Activated B cell treated with CpG ODN at 0.5 μM for 24 hours (primary cell): ENCODE measurements at regions not wholly inside any gene's neighbourhood (a gene's known extent, or its start where the extent isn't known, plus 50 kb on each side); places are given as distances from the start of the nearest gene placed in this dataset.
"Not testable (repeated sequence)": the region's sequence is repeated elsewhere in the genome, so short reads cannot be mapped to it uniquely, and the experiment has no call there.

ENCODE experiments used
- ATAC-seq: fragments of 200-7000 bp; cut with Tn5 transposase; one replicate; pipeline ENCODE4 v1.10.0; 2021; ENCODE audit warnings: low read depth, mild to moderate bottlenecking, moderate library complexity
- CTCF ChIA-PET: fragments of 350-600 bp; sonication (Branson Sonifier 250); formaldehyde crosslinking; loops from one replicate; lab custom pipeline; 2021; ENCODE audit warnings: antibody characterized with exemption; lab: Charles Lee
- POLR2A ChIA-PET: fragments of 350-600 bp; sonication (Branson Sonifier 250); formaldehyde crosslinking; loops from one replicate; lab custom pipeline; 2021; ENCODE audit warnings: antibody characterized with exemption; lab: Charles Lee
- DNase-seq: peaks from one replicate; pipeline ENCODE4 v3.0.0; 2022
- H3K27ac Mint-ChIP-seq: one replicate; pipeline ENCODE4 v1.8.0; 2020; ENCODE audit warnings: mixed read lengths
- H3K27me3 Mint-ChIP-seq: one replicate; pipeline ENCODE4 v1.8.0; 2021; ENCODE audit warnings: mixed read lengths
- H3K36me3 Mint-ChIP-seq: one replicate; pipeline ENCODE4 v1.8.0; 2021; ENCODE audit warnings: low read depth, mixed read lengths
- H3K4me1 Mint-ChIP-seq: one replicate; pipeline ENCODE4 v1.8.0; 2021; ENCODE audit warnings: mixed read lengths
- H3K4me3 Mint-ChIP-seq: one replicate; pipeline ENCODE4 v1.8.0; 2020; ENCODE audit warnings: mild to moderate bottlenecking, mixed read lengths
- H3K9me3 Mint-ChIP-seq: one replicate; pipeline ENCODE4 v1.8.0; 2020; ENCODE audit warnings: mixed read lengths
- intact Hi-C: fragments of 100-400 bp; cut with micrococcal nuclease; formaldehyde crosslinking; loops from one replicate; pipeline ENCODE4 v1.15.1; 2024
- TF ChIP-seq, protein P1 (sequence below): fragments of 200-600 bp; IDR thresholded peaks from one replicate; pipeline ENCODE4 v1.8.0; 2022; ENCODE audit warnings: antibody characterized with exemption, mild to moderate bottlenecking

DNA sequence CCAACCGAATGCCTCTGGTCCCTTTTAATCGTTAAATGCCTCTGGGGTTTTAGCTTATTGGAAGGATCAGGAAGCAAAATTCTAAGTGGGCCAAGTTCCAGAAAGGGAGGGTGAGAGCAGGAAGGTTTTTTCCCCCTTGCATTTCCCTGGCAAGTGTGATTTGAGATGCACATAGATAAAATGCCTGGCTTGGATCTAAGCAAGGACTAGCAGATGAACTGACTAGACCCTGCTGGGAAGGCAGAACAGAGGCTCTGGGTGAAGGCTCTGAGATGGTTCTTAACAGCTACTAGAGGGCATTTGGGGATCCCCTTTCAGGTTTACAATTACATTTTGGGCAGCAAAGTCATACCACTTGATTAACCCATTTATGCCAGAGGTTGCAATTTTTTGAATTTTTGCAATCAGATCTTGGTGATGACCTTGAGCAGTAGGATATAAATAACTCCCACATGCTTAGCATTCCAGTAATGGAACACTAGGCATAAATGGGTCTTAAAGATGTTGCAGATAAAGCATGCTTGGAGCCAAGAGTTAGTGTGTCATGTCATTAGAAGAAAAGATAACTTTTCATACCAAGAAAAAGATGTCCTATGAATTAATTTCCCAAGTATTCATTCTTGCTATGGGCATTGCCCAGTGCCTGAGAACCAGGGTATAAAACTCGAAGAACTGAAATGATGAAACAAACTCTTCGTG is 205.9 kb downstream of the SEC23IP start:
- Mint-ChIP-seq H3K36me3 (no peaks in the 10 kb centered on the region), H3K27ac (no peak overlapping the region), H3K9me3 (peaks cover 2% of the 10 kb centered on the region), H3K4me3 (no peak overlapping the region), H3K27me3 (peaks cover 3% of the 10 kb centered on the region), H3K4me1 (no peaks in the 10 kb centered on the region)
- CTCF ChIA-PET = no interaction called here
- ATAC-seq (no peak), DNase-seq (no peak)
- TF ChIP-seq, protein P1, sequence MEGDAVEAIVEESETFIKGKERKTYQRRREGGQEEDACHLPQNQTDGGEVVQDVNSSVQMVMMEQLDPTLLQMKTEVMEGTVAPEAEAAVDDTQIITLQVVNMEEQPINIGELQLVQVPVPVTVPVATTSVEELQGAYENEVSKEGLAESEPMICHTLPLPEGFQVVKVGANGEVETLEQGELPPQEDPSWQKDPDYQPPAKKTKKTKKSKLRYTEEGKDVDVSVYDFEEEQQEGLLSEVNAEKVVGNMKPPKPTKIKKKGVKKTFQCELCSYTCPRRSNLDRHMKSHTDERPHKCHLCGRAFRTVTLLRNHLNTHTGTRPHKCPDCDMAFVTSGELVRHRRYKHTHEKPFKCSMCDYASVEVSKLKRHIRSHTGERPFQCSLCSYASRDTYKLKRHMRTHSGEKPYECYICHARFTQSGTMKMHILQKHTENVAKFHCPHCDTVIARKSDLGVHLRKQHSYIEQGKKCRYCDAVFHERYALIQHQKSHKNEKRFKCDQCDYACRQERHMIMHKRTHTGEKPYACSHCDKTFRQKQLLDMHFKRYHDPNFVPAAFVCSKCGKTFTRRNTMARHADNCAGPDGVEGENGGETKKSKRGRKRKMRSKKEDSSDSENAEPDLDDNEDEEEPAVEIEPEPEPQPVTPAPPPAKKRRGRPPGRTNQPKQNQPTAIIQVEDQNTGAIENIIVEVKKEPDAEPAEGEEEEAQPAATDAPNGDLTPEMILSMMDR = no peak
- intact Hi-C loops = no loop called here
- POLR2A ChIA-PET = no interaction called here

DNA sequence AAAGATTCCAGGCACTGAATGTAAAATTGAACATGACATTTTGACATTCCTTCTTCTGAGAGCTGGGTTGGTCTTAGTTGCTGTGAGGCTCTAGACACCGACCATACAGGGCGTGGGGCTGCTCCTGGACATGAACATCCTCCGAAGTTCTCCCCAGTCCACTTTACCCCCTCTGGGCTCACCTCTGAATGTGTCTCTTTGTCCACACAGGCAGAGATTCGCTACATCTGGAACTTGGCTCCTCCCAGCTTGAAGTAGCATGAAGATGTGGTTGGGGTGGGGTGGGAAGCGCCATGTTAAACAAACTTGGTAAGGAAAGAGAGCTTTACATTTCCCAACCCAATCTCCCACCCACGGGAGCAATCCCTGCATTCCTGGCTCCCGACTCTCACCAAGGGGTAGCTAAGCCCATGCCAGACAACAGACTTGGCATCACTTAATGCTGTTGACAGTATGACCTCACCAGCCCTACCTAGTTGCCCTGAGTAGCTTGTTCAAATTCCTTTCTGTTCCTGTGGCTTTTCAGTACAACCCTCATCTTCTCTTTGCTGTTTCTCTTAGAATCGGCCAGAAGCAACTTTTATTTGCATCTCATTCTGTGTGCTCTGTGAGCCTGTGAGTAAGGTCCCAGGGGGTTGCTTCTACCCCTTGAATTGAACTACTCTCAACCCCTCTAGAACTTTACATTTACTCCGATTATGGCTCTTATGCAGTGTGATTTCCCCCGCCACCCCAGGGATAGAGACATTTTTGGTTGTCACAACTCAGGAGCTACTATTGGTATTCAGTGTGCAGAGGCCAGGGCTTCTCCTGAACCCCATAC is 211.4 kb downstream of the SEC23IP start:
- Mint-ChIP-seq H3K36me3 (no peaks in the 10 kb centered on the region), H3K27ac (no peak overlapping the region), H3K4me3 (no peak overlapping the region), H3K4me1 (no peaks in the 10 kb centered on the region), H3K27me3 (peaks cover 2% of the 10 kb centered on the region), H3K9me3 (no peaks in the 10 kb centered on the region)
- DNase-seq (no peak), ATAC-seq (no peak)
- intact Hi-C loops = no loop called here
- ChIA-PET POLR2A (no interaction called here), CTCF (no interaction called here)
- TF ChIP-seq, protein P1 = no peak

DNA sequence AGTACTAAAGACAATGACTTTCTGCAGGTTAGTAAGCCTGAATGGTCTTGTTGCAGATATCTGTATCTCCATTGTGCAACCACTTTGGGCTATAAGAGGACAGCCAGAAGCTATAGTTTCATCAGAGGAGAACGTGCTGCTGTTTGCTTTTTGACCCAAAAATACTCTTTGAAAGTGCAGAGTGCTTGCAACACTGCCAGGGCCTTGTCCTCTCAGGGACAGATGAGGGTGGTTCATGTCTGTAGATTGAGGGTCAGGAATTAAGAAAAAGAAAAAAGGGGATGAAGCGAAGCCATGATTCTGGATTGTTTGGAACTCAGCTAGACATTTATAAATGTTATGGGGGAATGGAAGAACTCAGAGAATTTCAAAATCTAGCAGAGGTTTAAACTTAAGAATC is 212.5 kb downstream of the SEC23IP start:
- ChIA-PET CTCF (no interaction called here), POLR2A (no interaction called here)
- no peak for DNase-seq
- no peak overlapping the region for H3K4me3 Mint-ChIP-seq
- no peaks in the 10 kb centered on the region for H3K9me3 Mint-ChIP-seq
- intact Hi-C loops = no loop called here
- no peak for ATAC-seq
- TF ChIP-seq, protein P1 = no peak
- H3K27ac Mint-ChIP-seq = no peak overlapping the region
- H3K4me1 Mint-ChIP-seq = no peaks in the 10 kb centered on the region
- peaks cover 2% of the 10 kb centered on the region for H3K27me3 Mint-ChIP-seq
- H3K36me3 Mint-ChIP-seq = no peaks in the 10 kb centered on the region

DNA sequence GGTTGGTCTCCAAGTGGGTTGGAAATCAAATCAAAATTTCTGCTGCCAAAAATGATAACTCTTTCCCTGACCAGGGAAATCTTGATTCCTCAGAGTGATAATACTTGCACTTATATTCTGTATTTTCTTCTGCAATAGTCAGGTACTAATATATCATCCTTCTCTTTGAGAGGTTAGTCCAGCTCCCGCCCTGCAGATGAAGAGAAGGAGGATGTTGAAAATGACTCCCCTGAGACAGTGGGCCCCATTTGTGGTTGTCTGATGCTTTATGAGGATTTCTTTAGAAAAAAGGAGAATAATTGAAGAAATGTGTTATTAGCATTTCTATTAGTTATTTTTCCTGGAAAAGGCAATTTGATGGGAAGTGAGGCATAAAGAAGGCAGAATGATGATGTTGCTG is 213.0 kb downstream of the SEC23IP start:
- DNase-seq (no peak), ATAC-seq (no peak)
- CTCF ChIA-PET = no interaction called here
- Mint-ChIP-seq H3K27me3 (peaks cover 2% of the 10 kb centered on the region), H3K27ac (no peak overlapping the region), H3K4me1 (no peaks in the 10 kb centered on the region), H3K9me3 (peaks cover 2% of the 10 kb centered on the region), H3K4me3 (no peak overlapping the region), H3K36me3 (no peaks in the 10 kb centered on the region)
- TF ChIP-seq, protein P1 = no peak
- intact Hi-C loops = no loop called here
- POLR2A ChIA-PET = no interaction called here

DNA sequence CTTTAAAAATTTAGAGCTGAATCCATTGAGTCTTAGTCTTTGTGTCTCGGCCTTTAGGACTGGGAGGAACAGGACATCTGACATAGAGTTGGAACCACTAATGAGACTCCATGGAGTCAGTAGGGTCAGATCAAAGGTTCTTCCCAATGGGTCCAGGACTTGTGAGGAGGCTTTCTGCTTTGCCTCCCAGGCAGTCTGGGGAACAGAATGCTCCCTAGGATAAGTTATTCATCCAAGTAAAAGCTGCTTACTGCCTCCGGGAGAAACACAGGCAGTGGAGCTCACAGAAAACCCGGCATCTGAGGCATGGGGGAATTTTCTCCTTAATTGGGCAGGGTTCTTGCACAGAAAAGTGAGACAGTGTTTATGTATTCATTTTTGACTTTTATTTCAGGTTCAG is 216.4 kb downstream of the SEC23IP start:
- intact Hi-C loops = no loop called here
- POLR2A ChIA-PET = no interaction called here
- H3K36me3 Mint-ChIP-seq = no peaks in the 10 kb centered on the region
- peaks cover 2% of the 10 kb centered on the region for H3K9me3 Mint-ChIP-seq
- H3K4me1 Mint-ChIP-seq = no peaks in the 10 kb centered on the region
- no peak for ATAC-seq
- H3K27ac Mint-ChIP-seq = no peak overlapping the region
- CTCF ChIA-PET = no interaction called here
- no peak for DNase-seq
- H3K4me3 Mint-ChIP-seq = no peak overlapping the region
- TF ChIP-seq, protein P1 = no peak
- H3K27me3 Mint-ChIP-seq = peaks cover 9% of the 10 kb centered on the region

DNA sequence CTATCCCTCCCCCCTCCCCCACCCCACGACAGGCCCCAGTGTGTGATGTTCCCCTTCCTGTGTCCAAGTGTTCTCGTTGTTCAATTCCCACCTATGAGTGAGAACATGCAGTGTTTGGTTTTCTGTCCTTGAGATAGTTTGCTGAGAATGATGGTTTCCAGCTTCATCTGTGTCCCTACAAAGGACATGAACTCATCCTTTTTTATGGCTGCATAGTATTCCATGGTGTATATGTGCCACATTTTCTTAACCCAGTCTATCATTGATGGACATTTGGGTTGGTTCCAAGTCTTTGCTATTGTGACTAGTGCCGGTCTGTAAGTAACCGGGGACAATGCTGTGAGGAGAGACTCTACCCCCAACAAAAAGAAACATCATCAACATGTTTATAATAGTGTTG is 217.2 kb downstream of the SEC23IP start:
- H3K9me3 Mint-ChIP-seq = not testable (repeated sequence)

More for the DNA sequence above, 217.2 kb downstream of the SEC23IP start:
- H3K27me3 Mint-ChIP-seq, POLR2A ChIA-PET, DNase-seq, H3K4me3 Mint-ChIP-seq, H3K27ac Mint-ChIP-seq, intact Hi-C loops, CTCF ChIA-PET, H3K4me1 Mint-ChIP-seq, H3K36me3 Mint-ChIP-seq, ATAC-seq: not testable (repeated sequence)
